Mucosa of rectum (tissue), 2 donors: ENCODE measurements at regions not wholly inside any gene's neighbourhood (a gene's known extent, or its start where the extent isn't known, plus 50 kb on each side); places are given as distances from the start of the nearest gene placed in this dataset.

Source experiments
- H3K27ac ChIP-seq, 2 donors: one replicate each; pipeline ENCODE4 v1.7.0; 2013; ENCODE audit warnings: inconsistent platforms in 2 of 2, low read depth in 2 of 2, low read length in 2 of 2
- H3K27me3 ChIP-seq, 2 donors: one replicate each; pipeline ENCODE4 v1.7.0; 2013; ENCODE audit warnings: low read length in 2 of 2; ENCODE audit not compliant: control insufficient read depth in 2 of 2, insufficient read depth in 2 of 2
- H3K36me3 ChIP-seq, 2 donors: one replicate each; pipeline ENCODE4 v1.7.0; 2013; ENCODE audit warnings: low read length in 2 of 2; ENCODE audit not compliant: control insufficient read depth in 2 of 2, insufficient read depth in 2 of 2
- H3K4me1 ChIP-seq, 2 donors: one replicate each; pipeline ENCODE4 v1.7.0; 2013; ENCODE audit warnings: low read length in 2 of 2, mild to moderate bottlenecking in 1 of 2; ENCODE audit not compliant: control insufficient read depth in 2 of 2, insufficient read depth in 2 of 2
- H3K4me3 ChIP-seq, 2 donors: one replicate each; pipeline ENCODE4 v1.7.0; 2013; ENCODE audit warnings: low read length in 2 of 2
- H3K9ac ChIP-seq, 2 donors: one replicate each; pipeline ENCODE4 v1.7.0; 2013; ENCODE audit warnings: low read length in 2 of 2, low read depth in 1 of 2, mild to moderate bottlenecking in 1 of 2
- H3K9me3 ChIP-seq, 2 donors: one replicate each; pipeline ENCODE4 v1.7.0; 2013; ENCODE audit warnings: low read length in 2 of 2; ENCODE audit not compliant: control insufficient read depth in 2 of 2
- donor health status: healthy.
- donor health status: Normal muscosa, but diverticular disease.

DNA sequence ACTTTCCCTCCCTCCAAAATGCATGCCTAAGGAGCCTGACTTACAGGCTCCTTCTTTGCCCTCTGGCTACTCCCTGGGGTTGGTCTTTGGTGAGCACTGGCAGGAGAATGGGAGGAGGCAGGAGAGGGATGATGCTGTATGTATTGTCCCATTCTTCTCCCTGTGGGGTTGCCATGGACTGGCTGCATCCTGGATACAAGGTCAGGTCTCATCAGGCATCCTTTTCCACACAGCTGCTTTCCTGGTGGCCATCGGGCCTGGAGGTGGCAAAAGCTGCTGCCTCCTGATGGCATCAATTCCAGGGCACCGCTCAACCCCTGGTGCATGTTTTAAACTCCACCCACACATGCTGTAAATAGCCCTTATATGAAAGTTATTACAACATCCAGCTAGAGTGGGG is 257.2 kb downstream of the ETS1 start:
- Histone ChIP-seq H3K9ac (no peak overlapping the region), H3K9me3 (no peaks in the 10 kb centered on the region), H3K36me3 (no peaks in the 10 kb centered on the region), H3K4me3 (no peak overlapping the region), H3K27ac (no peak overlapping the region), H3K4me1 (no peaks in the 10 kb centered on the region), H3K27me3 (no peaks in the 10 kb centered on the region)

DNA sequence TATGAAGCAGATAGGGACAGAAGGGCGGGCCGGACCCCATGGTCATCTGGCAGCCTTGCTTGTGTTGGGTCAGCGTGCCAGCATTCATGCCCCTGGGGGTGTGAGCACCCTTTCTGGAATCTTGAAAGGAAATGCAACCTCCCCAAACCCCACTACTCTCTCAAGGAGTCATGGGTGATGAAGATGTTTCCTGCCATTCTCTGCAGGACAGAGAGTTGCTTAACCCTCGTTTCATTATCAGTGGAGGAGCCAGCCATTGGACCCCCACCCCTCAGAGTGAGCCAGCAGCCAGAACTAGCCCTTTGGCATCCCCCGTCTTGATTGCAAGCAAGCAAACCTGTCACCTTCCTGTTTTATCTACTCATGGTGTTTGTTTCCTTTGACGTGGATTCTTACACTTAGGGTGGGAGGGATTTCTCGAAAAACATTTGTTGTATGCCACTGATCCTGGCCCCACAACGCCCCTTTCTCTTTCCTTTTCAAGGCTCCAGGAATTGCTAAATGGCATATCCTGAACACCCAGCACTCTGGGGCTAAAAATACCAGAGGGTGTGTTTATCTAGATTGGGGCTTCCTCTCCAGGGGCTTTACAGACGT is 258.3 kb downstream of the ETS1 start:
- Histone ChIP-seq H3K4me1 (no peaks in the 10 kb centered on the region), H3K27ac (no peak overlapping the region), H3K36me3 (no peaks in the 10 kb centered on the region), H3K27me3 (no peaks in the 10 kb centered on the region), H3K9me3 (no peaks in the 10 kb centered on the region), H3K4me3 (no peak overlapping the region), H3K9ac (no peak overlapping the region)

DNA sequence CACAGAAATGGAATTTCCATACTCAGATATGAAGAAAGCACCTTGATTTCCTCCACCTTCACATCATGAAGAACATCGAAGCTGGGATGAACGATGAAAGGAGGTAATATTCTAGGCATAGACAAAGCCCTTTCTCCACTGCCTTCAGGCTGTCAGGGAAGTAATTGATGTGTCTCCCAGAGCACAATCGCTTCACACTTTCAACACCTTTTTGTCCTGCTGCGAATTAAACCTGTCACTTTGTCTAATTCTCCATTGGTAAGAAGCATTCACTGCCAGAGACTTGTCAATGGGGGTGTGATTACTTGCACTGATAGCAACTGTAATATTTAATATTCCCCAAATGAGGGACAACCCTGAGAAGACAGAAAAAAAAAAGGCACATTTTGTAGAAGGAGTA is 260.1 kb downstream of the ETS1 start:
- H3K9me3 ChIP-seq: no peaks in the 10 kb centered on the region
- peaks cover 0 to 5% of the 10 kb centered on the region in 2 donors for H3K4me1 ChIP-seq
- H3K36me3 ChIP-seq: no peaks in the 10 kb centered on the region
- no peaks in the 10 kb centered on the region for H3K27me3 ChIP-seq
- no peak overlapping the region for H3K27ac ChIP-seq
- H3K9ac ChIP-seq: no peak overlapping the region
- no peak overlapping the region for H3K4me3 ChIP-seq

DNA sequence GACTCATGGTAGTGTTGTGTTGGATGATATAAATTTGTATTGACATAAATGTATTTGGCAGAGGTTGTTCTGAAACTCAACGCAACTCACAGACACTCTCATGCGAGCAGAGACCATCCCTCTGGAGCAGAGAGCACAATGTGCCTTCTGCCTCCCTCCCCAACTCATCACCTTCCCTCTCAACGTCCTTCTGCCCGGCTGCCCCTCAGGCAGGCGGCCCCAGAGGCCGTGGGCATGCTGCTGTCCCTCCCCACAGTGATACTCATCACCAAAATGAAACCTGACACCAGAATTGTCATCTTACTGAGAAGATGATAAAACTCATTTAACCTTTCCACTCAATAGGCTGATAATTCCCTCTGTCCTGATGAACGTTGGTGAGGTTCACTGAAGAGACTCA is 260.6 kb downstream of the ETS1 start:
- no peaks in the 10 kb centered on the region for H3K36me3 ChIP-seq
- no peak overlapping the region for H3K4me3 ChIP-seq
- peaks cover 0 to 5% of the 10 kb centered on the region in 2 donors for H3K4me1 ChIP-seq
- no peak overlapping the region for H3K27ac ChIP-seq
- H3K9ac ChIP-seq: no peak overlapping the region
- no peaks in the 10 kb centered on the region for H3K27me3 ChIP-seq
- no peaks in the 10 kb centered on the region for H3K9me3 ChIP-seq

DNA sequence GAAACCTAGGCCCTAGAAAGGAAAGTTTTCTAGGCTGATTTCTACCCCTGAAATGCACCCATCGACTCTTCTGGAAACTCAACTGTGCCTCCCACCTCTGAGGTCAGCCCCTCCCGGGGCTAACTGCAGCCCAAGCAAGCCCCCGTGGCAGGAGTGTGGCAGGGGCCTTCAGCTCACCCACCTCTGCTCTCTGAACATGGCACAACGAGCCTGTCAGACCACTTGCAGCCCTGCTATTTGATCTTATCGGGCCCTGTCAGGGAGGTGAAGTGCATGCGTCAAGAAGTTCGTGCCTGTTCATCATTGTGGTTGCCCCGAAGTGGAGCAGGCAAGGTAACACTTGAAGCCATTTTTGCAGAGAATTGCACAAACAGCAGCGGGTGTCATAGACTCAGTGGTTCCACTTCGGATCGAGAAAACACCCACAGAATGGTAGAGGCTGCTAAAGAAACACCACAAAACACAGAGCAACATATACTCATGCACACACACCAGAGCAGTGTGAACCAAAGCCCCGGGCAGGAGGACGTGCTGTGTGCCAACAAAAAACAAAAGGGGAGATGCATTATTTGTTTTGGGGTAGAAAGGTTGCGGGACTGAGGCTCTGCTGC is 262.7 kb downstream of the ETS1 start:
- no peaks in the 10 kb centered on the region for H3K27me3 ChIP-seq
- H3K27ac ChIP-seq: peak overlapping the region; percentile 56 to 66
- H3K9me3 ChIP-seq: no peaks in the 10 kb centered on the region
- no peak overlapping the region for H3K4me3 ChIP-seq
- peaks cover 0 to 5% of the 10 kb centered on the region in 2 donors for H3K4me1 ChIP-seq
- H3K9ac ChIP-seq: peak overlapping the region in 1 of 2 donors; percentile 5
- no peaks in the 10 kb centered on the region for H3K36me3 ChIP-seq

DNA sequence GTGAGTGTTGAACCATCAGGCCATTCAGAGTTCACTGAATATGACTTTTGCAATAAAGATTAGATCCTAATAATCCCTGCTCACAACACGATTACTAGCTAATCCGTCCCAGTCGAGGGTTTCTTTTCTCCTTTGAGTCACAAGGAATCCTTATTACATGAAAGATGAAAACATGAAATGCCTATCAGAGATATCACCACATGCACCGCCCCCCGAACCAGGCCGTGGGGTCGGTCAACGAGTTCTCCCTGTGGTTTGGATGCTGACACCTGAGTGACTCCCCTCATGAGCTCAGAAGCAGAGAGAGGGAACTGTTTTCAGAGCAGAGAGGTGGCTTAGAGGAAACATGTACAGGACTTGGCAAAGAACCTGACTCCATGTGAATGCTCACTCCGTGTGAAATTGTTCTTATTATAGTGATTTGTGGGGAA is 263.3 kb downstream of the ETS1 start:
- Histone ChIP-seq H3K4me1 (peaks cover 0 to 5% of the 10 kb centered on the region in 2 donors), H3K4me3 (no peak overlapping the region), H3K27ac (peak overlapping the region; percentile 56 to 66), H3K9me3 (no peaks in the 10 kb centered on the region), H3K36me3 (no peaks in the 10 kb centered on the region), H3K9ac (peak overlapping the region in 1 of 2 donors; percentile 5), H3K27me3 (no peaks in the 10 kb centered on the region)

DNA sequence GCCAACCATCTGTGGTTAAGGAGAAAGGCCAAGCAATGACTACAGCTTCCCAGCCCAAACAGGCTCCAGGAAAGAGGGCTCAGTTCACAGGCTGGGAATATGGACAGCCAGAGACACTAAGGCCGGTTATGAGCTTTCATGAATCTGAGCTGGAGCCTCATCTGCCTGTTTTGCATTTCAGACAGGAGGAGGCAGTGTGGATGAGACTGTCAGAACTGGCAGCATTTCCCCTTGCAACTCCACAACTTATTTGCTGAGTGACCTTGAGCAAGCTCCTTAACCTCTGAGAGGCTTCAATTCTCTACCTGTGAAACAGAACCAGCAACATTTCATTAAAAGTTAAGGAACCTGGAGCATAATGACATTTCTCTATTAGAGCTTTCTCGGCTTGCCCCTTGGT is 264.0 kb downstream of the ETS1 start:
- H3K27me3 ChIP-seq: no peaks in the 10 kb centered on the region
- no peak overlapping the region for H3K27ac ChIP-seq
- no peaks in the 10 kb centered on the region for H3K36me3 ChIP-seq
- H3K4me3 ChIP-seq: no peak overlapping the region
- peaks cover 0 to 5% of the 10 kb centered on the region in 2 donors for H3K4me1 ChIP-seq
- H3K9ac ChIP-seq: no peak overlapping the region
- H3K9me3 ChIP-seq: no peaks in the 10 kb centered on the region

DNA sequence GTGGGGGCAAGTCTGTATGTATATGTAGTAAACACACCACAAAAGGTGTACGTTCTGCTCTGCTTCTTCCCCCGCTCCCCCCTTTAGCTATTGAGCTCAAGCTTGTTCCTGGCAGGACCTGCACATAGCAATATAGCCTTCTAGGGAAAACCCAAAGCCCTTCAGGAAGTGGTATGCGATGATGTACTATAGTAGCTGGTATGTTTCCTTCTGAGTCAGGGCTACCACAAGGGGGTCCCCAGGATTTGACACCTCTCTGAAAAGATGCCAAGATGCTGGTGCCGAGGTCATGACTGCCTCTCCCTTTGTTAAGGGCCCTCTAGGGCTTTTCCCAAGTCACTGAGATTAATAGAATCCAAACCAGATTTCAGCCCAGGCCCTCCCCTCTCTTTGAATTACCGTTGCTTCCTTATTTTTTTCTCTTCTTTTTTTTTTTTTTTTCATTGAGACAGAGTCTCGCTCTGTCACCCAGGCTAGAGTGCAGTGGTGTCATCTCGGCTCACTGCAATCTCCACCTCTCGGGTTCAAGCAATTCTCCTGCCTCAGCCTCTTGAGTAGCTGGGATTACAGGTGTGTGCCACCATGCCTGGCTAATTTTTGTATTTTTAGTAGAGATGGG is 268.4 kb downstream of the ETS1 start:
- Histone ChIP-seq H3K9me3 (peaks cover 3 to 4% of the 10 kb centered on the region in 2 donors), H3K36me3 (no peaks in the 10 kb centered on the region), H3K27ac (no peak overlapping the region), H3K9ac (no peak overlapping the region), H3K4me1 (peaks cover 0 to 5% of the 10 kb centered on the region in 2 donors), H3K27me3 (no peaks in the 10 kb centered on the region), H3K4me3 (no peak overlapping the region)

DNA sequence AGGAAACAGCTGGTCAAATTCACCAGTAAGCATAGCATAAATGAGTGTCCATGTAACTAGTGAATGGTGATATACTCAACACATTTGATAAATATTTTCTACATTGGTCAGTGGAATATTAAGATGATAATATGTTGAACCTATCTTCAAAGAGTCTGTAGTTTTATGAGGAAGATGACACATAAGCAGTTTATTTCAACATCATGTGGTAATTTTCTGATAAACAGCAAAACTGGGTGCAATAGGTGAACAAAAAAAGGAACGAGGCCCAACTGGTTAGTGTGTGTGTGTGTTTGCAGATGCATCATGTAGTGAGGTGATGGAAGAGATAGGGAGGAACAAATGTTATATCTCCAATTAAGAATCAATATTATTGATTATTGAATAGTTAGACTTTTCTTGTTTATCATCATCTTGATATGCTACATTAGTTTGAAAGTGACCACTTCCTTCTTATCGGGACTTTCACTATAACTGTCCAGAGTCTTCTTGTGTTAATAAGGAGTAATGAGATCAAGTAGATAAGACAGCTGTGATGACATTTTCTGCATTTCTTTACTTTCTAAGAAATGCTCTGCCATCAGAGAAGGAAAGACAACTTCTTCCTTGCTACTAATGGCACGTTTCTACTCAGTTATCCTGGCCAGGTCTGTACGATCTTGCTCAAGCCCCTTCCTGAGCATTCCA is 270.7 kb downstream of the ETS1 start:
- peak overlapping the region in 1 of 2 donors; percentile 20 for H3K27ac ChIP-seq

DNA sequence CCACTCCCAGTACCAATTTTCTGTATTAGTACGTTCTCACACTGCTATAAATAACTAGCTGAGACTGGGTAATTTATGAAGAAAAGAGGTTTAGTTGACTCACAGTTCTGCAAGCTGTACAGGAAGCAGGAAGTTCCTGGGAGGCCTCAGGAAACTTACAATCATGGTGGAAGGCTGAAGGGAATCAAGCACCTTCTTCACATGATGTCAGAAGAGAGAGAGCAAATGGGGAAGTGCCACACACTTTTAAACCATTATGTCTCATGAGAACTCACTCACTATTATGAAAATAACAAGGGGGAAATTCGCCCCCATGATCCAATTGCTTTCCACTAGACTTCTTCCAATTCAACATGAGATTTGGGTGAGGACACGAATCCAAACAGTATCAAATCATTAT is 271.4 kb downstream of the ETS1 start:
- H3K27me3 ChIP-seq: no peaks in the 10 kb centered on the region
- no peak overlapping the region for H3K4me3 ChIP-seq
- no peak overlapping the region for H3K9ac ChIP-seq
- no peaks in the 10 kb centered on the region for H3K36me3 ChIP-seq
- H3K4me1 ChIP-seq: no peaks in the 10 kb centered on the region
- H3K27ac ChIP-seq: no peak overlapping the region
- peaks cover 3 to 4% of the 10 kb centered on the region in 2 donors for H3K9me3 ChIP-seq

More for the DNA sequence above, 270.7 kb downstream of the ETS1 start:
- Histone ChIP-seq H3K36me3 (no peaks in the 10 kb centered on the region), H3K9ac (no peak overlapping the region), H3K27me3 (no peaks in the 10 kb centered on the region), H3K4me3 (no peak overlapping the region), H3K4me1 (no peaks in the 10 kb centered on the region), H3K9me3 (peaks cover 3 to 4% of the 10 kb centered on the region in 2 donors)
